Endothelial cell of umbilical vein (primary cell): ENCODE measurements at regions not wholly inside any gene's neighbourhood (a gene's known extent, or its start where the extent isn't known, plus 50 kb on each side); places are given as distances from the start of the nearest gene placed in this dataset.

Experiments used
- BruUV-seq: library from RNA; stranded (reverse); fragments of 400-500 nt; replicated peaks from 2 replicates; lab custom pipeline; 2021; lab: Mats Ljungman, UMichigan
- CTCF ChIA-PET: fragments of 300-600, 350-600 bp; sonication (Branson Sonifier 250); formaldehyde crosslinking; loops from one replicate; lab custom pipeline; 2021; ENCODE audit warnings: antibody characterized with exemption, inconsistent platforms; lab: Charles Lee
- POLR2A ChIA-PET: fragments of 300-600, 350-600 bp; sonication (Branson Sonifier 250); formaldehyde crosslinking; loops from one replicate; lab custom pipeline; 2021; ENCODE audit warnings: antibody characterized with exemption, inconsistent platforms; lab: Charles Lee
- DNase-seq: peaks from one replicate; pipeline ENCODE4 v3.0.0-alpha.2; 2011; ENCODE audit warnings: low read depth, low spot score
- FAIRE-seq: peaks from 2 replicates; lab custom pipeline; 2011; peaks lifted over from hg19 to GRCh38; lab: Jason Lieb, UNC
- H2AFZ ChIP-seq: 2 replicates; pipeline ENCODE4 v1.6.0; 2012; ENCODE audit warnings: low read depth, low read length, control low read depth, inconsistent platforms
- H3K27ac ChIP-seq: 2 replicates; pipeline ENCODE4 v1.5.1; 2011; ENCODE audit warnings: low read depth, mild to moderate bottlenecking, control low read depth, low read length, moderate library complexity; ENCODE audit not compliant: insufficient read depth
- H3K27me3 ChIP-seq, 2 experiments: 2 replicates each; pipeline versions ENCODE4 v1.6.0 to v1.6.1; 2011; ENCODE audit warnings: low read length in 2 of 2, mixed read lengths in 1 of 2; ENCODE audit not compliant: control insufficient read depth in 2 of 2, insufficient read depth in 2 of 2
- H3K36me3 ChIP-seq, 2 experiments: 2 replicates in 1 of 2; 3 replicates in 1 of 2; pipeline ENCODE4 v1.5.1; 2011; ENCODE audit warnings: low read length in 2 of 2, mild to moderate bottlenecking in 1 of 2, moderate library complexity in 1 of 2; ENCODE audit not compliant: control insufficient read depth in 2 of 2, insufficient read depth in 2 of 2; ENCODE audit errors: extremely low read depth in 1 of 2
- H3K4me1 ChIP-seq: 3 replicates; pipeline ENCODE4 v1.5.1; 2011; ENCODE audit warnings: mild to moderate bottlenecking, low read length; ENCODE audit not compliant: control insufficient read depth, insufficient read depth; ENCODE audit errors: extremely low read depth
- H3K4me2 ChIP-seq: 2 replicates; pipeline ENCODE4 v1.6.1; 2011; ENCODE audit warnings: low read length, control low read depth, mixed read lengths; ENCODE audit not compliant: insufficient read depth
- H3K4me3 ChIP-seq, 3 experiments: fragments of 200-600 bp in 1 of 3; sonication (generic), shearing (Covaris generic) in 1 of 3; replicated peaks in 1 of 3; 2 replicates each; pipeline ENCODE4 v1.5.1; 2011 to 2016; ENCODE audit warnings: control low read depth in 3 of 3, low read length in 3 of 3, mild to moderate bottlenecking in 2 of 3, inconsistent platforms in 1 of 3, low read depth in 1 of 3, moderate library complexity in 1 of 3; ENCODE audit not compliant: insufficient read depth in 1 of 3
- H3K79me2 ChIP-seq: 2 replicates; pipeline ENCODE4 v1.6.0; 2012; ENCODE audit warnings: low read length, inconsistent platforms; ENCODE audit not compliant: control insufficient read depth, insufficient read depth
- H3K9ac ChIP-seq: replicated peaks from 2 replicates; pipeline ENCODE3; 2011; ENCODE audit warnings: low read length, control low read depth; ENCODE audit not compliant: insufficient read depth; ENCODE audit errors: extremely low read depth
- H3K9me1 ChIP-seq: replicated peaks from 3 replicates; pipeline ENCODE4 v1.6.0; 2011; ENCODE audit warnings: mild to moderate bottlenecking, low read length; ENCODE audit not compliant: control insufficient read depth, insufficient read depth; ENCODE audit errors: extremely low read depth
- H3K9me3 ChIP-seq: replicated peaks from 2 replicates; pipeline ENCODE4 v1.5.1; 2012; ENCODE audit warnings: low read length, inconsistent platforms; ENCODE audit not compliant: control insufficient read depth, insufficient read depth
- H4K20me1 ChIP-seq: replicated peaks from 2 replicates; pipeline ENCODE3; 2011; ENCODE audit warnings: mild to moderate bottlenecking, low read length; ENCODE audit not compliant: control insufficient read depth, insufficient read depth; ENCODE audit errors: extremely low read depth
- EZH2 ChIP-seq: IDR thresholded peaks from 2 replicates; pipeline ENCODE4 v1.6.1; 2012; ENCODE audit warnings: borderline replicate concordance, low read depth, mild to moderate bottlenecking, moderate library complexity, low read length, inconsistent platforms; ENCODE audit not compliant: severe bottlenecking
- FOS ChIP-seq: IDR thresholded peaks from 2 replicates; pipeline ENCODE4 v1.6.1; 2011; ENCODE audit warnings: mild to moderate bottlenecking, low read length, moderate library complexity, borderline replicate concordance; ENCODE audit not compliant: insufficient read depth
- GATA2 ChIP-seq: IDR thresholded peaks from 2 replicates; pipeline ENCODE4 v1.7.0; 2011; ENCODE audit warnings: low read depth, mild to moderate bottlenecking, moderate library complexity, mixed read lengths, low read length; ENCODE audit not compliant: insufficient read length, insufficient read depth
- JUN ChIP-seq: IDR thresholded peaks from 2 replicates; pipeline ENCODE4 v1.6.1; 2011; ENCODE audit warnings: borderline replicate concordance, low read depth; ENCODE audit not compliant: insufficient read length, insufficient read depth
- MYC ChIP-seq: IDR thresholded peaks from one replicate; pipeline ENCODE4 v1.6.1; 2011; ENCODE audit warnings: mild to moderate bottlenecking, low read depth, low read length
- POLR2A ChIP-seq: IDR thresholded peaks from 2 replicates; pipeline ENCODE4 v1.6.1; 2012; ENCODE audit warnings: low read depth, mild to moderate bottlenecking, control low read depth, low read length
- POLR2AphosphoS5 ChIP-seq: IDR thresholded peaks from 2 replicates; pipeline ENCODE4 v1.6.1; 2012; ENCODE audit warnings: low read depth, mild to moderate bottlenecking, control low read depth, low read length, moderate library complexity; ENCODE audit not compliant: insufficient read depth
- dilution Hi-C: fragments of 300-500 bp; cut with MboI; formaldehyde crosslinking; loops from one replicate; pipeline ENCODE4 v1.15.0; 2019; ENCODE audit warnings: low sequenced_read_pairs; ENCODE audit not compliant: extremely low pct_ligation_motif_present
- intact Hi-C: fragments of 100-400 bp; cut with micrococcal nuclease; formaldehyde crosslinking; loops from one replicate; pipeline ENCODE4 v1.10.0; 2022
- TF ChIP-seq, protein P1 (sequence below), 2 donors: IDR thresholded peaks; 1 replicate in 1 of 2; 2 replicates in 1 of 2; pipeline ENCODE4 v1.5.1; 2011; ENCODE audit warnings: low read length in 2 of 2, mild to moderate bottlenecking in 2 of 2, moderate library complexity in 2 of 2, control low read depth in 1 of 2, inconsistent platforms in 1 of 2, low read depth in 1 of 2; ENCODE audit not compliant: insufficient read depth in 1 of 2; ENCODE audit errors: extremely low read depth in 1 of 2
- TF ChIP-seq, protein P2 (sequence below): IDR thresholded peaks from 2 replicates; pipeline ENCODE4 v1.6.1; 2011; ENCODE audit not compliant: insufficient read depth, insufficient read length

DNA sequence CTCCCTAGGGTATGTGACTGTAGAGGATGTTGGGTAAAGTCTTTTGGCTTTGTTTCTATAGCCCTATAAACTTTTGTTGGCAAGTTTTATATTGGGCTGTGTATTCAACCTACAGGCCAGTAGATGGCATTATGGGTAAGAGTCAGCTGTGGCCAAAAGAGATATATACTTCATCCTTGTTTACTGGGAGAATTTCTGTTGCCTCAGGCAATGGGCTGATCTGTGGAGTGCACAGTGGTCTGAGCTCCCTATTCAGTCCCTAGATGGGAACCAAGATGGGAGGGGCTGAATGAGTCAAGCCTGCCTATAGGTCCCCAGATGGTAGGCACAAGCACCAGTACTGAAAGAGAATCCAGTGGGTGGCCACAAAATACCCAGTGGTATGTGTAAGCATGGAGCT, 580.6 kb downstream of the EPHA5 start:
- intact Hi-C loops = loop anchor here (10.0 kb wide), 2 partner anchors 775 to 1075 kb away; no protein-coding TSS in a partner anchor
- H3K4me2 ChIP-seq = no peak overlapping the region
- no peaks in the 10 kb centered on the region for H3K4me1 ChIP-seq
- dilution Hi-C loops = no loop called here
- H4K20me1 ChIP-seq = no peaks in the 10 kb centered on the region
- TF ChIP-seq FOS = no peak
- no peak for TF ChIP-seq POLR2AphosphoS5
- no peak for TF ChIP-seq POLR2A
- TF ChIP-seq, protein P1, sequence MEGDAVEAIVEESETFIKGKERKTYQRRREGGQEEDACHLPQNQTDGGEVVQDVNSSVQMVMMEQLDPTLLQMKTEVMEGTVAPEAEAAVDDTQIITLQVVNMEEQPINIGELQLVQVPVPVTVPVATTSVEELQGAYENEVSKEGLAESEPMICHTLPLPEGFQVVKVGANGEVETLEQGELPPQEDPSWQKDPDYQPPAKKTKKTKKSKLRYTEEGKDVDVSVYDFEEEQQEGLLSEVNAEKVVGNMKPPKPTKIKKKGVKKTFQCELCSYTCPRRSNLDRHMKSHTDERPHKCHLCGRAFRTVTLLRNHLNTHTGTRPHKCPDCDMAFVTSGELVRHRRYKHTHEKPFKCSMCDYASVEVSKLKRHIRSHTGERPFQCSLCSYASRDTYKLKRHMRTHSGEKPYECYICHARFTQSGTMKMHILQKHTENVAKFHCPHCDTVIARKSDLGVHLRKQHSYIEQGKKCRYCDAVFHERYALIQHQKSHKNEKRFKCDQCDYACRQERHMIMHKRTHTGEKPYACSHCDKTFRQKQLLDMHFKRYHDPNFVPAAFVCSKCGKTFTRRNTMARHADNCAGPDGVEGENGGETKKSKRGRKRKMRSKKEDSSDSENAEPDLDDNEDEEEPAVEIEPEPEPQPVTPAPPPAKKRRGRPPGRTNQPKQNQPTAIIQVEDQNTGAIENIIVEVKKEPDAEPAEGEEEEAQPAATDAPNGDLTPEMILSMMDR (IDR thresholded peaks at IDR 0.05; ENCODE audit: extremely low read depth in 1 of 2, insufficient read depth in 1 of 2, low read depth in 1 of 2, low read length in 2 of 2) = no peak
- TF ChIP-seq EZH2 = no peak
- no peak for TF ChIP-seq MYC
- ChIA-PET CTCF (interaction anchor here (0.7 to 2.0 kb wide), 12 partner anchors 9 to 1598 kb away, joined by 3 to 10 read pairs (median 4); partner anchors contain the start of gene EPHA5), POLR2A (no interaction called here)
- BruUV-seq = no TSS peak
- no peak for FAIRE-seq
- H3K9me1 ChIP-seq = no peaks in the 10 kb centered on the region
- no peaks in the 10 kb centered on the region for H3K36me3 ChIP-seq
- H3K27me3 ChIP-seq = no peaks in the 10 kb centered on the region
- H3K79me2 ChIP-seq = no peaks in the 10 kb centered on the region
- H3K9me3 ChIP-seq = no peaks in the 10 kb centered on the region
- H3K4me3 ChIP-seq = no peak overlapping the region
- H3K27ac ChIP-seq = no peak overlapping the region
- DNase-seq = peak; percentile 2
- H2AFZ ChIP-seq = no peak overlapping the region
- no peak overlapping the region for H3K9ac ChIP-seq

DNA sequence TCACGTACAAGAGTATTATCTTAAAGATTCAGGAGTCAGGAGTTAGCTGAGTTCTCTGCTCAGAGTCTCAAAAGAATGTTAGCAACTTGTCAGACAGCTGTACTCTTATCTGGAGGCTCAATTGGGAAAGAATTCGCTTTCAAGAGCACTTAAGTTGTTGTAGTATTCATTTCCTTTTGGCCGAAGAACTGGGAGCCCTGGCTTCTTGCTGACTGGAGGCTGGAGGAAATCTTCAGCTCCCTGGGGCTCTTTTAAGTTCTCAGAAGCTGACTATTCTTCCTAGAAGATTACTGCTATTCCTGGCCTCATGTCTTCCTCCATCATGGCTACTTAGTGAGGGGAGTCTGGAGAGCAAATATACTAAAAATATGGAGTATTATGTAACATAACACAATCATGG, 587.2 kb downstream of the EPHA5 start:
- no TSS peak for BruUV-seq
- no peaks in the 10 kb centered on the region for H3K36me3 ChIP-seq
- dilution Hi-C loops = no loop called here

More for the DNA sequence above, 587.2 kb downstream of the EPHA5 start:
- Histone ChIP-seq H2AFZ (no peak overlapping the region), H3K27me3 (no peaks in the 10 kb centered on the region), H4K20me1 (no peaks in the 10 kb centered on the region), H3K27ac (no peak overlapping the region), H3K4me1 (no peaks in the 10 kb centered on the region), H3K9me1 (peaks cover 4% of the 10 kb centered on the region), H3K4me2 (no peak overlapping the region), H3K79me2 (no peaks in the 10 kb centered on the region), H3K9me3 (no peaks in the 10 kb centered on the region), H3K4me3 (no peak overlapping the region), H3K9ac (no peak overlapping the region)
- no peak for FAIRE-seq
- no peak for DNase-seq
- CTCF ChIA-PET = no interaction called here
- intact Hi-C loops = loop anchor here (10.0 kb wide), 2 partner anchors 782 to 1082 kb away; no protein-coding TSS in a partner anchor
- TF ChIP-seq JUN = no peak
- TF ChIP-seq, protein P1 (IDR thresholded peaks at IDR 0.05; ENCODE audit: extremely low read depth in 1 of 2, insufficient read depth in 1 of 2, low read depth in 1 of 2, low read length in 2 of 2) = no peak
- TF ChIP-seq GATA2 = no peak
- TF ChIP-seq FOS = no peak
- TF ChIP-seq POLR2A = no peak
- TF ChIP-seq POLR2AphosphoS5 = no peak
- no peak for TF ChIP-seq EZH2
- no peak for TF ChIP-seq MYC
- TF ChIP-seq, protein P2, sequence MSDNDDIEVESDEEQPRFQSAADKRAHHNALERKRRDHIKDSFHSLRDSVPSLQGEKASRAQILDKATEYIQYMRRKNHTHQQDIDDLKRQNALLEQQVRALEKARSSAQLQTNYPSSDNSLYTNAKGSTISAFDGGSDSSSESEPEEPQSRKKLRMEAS = no peak
- POLR2A ChIA-PET = no interaction called here
